AG09309 (cell line): ENCODE measurements at regions not wholly inside any gene's neighbourhood (a gene's known extent, or its start where the extent isn't known, plus 50 kb on each side); places are given as distances from the start of the nearest gene placed in this dataset.

Source experiments
- DNase-seq: peaks from one replicate; pipeline ENCODE4 v3.0.0-alpha.2; 2010; ENCODE audit warnings: low read depth
- H3K4me3 ChIP-seq: 2 replicates; pipeline ENCODE4 v1.5.1; 2011; ENCODE audit warnings: mild to moderate bottlenecking, low read depth, low read length, moderate library complexity; ENCODE audit not compliant: control insufficient read depth
- TF ChIP-seq, protein P1 (sequence below): IDR thresholded peaks from 2 replicates; pipeline ENCODE4 v1.5.1; 2011; ENCODE audit warnings: mild to moderate bottlenecking, low read depth, low read length, inconsistent platforms; ENCODE audit not compliant: insufficient read depth, control insufficient read depth; ENCODE audit errors: missing control alignments

DNA sequence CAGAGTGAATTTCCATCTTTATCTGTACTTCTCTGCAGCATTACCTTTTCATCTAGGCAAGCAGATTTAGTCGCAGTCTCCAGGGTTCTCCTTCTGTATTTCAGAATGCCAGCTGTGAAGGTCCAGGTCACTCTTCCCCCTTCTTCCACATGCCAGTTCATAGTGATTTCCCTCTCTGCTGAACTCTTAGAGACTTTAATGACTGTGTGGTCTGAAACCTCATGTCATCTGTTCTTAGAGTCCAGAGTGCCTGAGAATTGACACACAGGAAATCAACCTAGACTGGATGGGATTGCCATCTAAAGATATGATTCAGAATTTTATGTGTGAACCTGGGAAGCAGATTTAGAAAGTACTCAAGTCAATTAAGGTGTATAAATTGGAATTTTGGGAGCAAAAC lies 248.1 kb downstream of the TPBG start:
- TF ChIP-seq, protein P1, sequence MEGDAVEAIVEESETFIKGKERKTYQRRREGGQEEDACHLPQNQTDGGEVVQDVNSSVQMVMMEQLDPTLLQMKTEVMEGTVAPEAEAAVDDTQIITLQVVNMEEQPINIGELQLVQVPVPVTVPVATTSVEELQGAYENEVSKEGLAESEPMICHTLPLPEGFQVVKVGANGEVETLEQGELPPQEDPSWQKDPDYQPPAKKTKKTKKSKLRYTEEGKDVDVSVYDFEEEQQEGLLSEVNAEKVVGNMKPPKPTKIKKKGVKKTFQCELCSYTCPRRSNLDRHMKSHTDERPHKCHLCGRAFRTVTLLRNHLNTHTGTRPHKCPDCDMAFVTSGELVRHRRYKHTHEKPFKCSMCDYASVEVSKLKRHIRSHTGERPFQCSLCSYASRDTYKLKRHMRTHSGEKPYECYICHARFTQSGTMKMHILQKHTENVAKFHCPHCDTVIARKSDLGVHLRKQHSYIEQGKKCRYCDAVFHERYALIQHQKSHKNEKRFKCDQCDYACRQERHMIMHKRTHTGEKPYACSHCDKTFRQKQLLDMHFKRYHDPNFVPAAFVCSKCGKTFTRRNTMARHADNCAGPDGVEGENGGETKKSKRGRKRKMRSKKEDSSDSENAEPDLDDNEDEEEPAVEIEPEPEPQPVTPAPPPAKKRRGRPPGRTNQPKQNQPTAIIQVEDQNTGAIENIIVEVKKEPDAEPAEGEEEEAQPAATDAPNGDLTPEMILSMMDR, result no peak
- no peak overlapping the region for H3K4me3 ChIP-seq
- no peak for DNase-seq

DNA sequence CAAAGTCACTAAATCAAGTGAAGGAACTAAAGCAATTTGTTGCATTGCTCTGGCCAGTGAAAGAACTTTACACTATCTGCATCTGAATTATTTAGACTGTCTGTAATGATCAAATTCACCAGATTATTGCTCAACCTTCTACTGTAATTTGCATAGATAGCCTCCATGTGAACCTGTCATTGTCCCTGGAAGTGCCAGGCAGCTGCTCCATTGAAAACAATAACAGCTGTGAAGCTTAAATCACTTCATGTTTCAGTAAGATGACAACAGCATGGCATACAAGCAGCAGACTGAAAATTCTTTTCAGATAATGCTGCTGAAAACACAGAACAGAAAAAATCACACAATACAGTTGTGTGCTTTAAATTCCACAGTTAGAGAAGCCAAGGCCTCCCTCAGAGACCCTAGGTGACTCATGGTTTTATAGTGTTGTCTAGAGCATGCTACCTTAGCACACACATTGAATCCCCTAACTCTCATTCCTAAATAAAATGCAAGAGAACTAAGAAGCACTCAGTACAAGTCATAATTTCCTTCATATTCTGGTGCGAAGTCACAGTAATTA lies 248.9 kb downstream of the TPBG start:
- DNase-seq, result peak; percentile 27
- TF ChIP-seq, protein P1, result no peak
- no peak overlapping the region for H3K4me3 ChIP-seq

DNA sequence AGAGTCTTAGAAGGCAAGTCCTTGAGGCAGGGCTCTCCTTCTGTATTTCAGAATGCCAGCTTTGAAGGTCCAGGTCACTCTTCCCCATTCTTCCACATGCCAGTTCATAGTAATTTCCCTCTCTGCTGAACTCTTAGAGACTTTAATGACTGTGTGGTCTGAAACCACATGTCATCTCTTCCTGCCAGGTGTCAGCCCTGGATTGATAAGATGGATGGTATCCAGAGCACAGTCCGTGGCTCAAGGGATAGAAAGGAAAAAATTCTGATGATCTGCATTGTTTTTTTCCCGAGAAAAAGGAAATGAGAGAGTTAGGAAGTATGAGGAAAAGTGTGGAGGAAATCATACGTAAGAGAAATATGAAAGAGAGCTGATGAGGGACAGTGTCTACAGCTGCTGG lies 250.9 kb downstream of the TPBG start:
- TF ChIP-seq, protein P1, result no peak
- no peak for DNase-seq
- no peak overlapping the region for H3K4me3 ChIP-seq

DNA sequence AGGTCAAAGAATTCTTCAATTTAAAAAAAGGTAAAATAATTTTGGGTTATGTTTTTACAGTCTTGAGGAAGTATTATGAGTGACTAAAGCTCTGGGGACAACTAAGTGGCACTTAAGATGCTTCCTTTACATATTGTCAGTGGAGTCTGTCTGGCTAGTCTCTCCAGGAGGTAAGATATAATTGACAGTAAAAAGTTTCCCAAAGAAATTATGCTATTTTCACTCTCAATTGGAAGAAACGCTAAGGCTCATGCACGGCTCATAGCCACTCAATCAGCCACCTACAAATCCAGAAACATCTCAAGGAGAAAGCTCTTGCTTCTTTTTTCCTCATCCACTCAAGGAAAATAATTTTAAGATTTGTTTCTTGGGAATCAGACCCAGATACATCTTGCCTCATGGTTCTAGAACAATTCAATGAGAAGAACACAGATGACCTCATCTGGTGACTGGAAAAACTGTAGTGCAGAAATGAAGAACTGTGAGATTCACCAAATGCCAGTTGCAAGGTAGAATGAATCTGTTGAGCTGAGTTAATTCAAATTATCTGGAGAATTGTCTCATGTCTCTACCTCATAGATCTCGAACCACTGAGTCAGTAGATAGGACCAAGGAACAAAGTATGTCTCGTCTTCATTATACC lies 252.9 kb downstream of the TPBG start:
- H3K4me3 ChIP-seq, result no peak overlapping the region
- TF ChIP-seq, protein P1, result peak; percentile 36
- DNase-seq, result no peak

DNA sequence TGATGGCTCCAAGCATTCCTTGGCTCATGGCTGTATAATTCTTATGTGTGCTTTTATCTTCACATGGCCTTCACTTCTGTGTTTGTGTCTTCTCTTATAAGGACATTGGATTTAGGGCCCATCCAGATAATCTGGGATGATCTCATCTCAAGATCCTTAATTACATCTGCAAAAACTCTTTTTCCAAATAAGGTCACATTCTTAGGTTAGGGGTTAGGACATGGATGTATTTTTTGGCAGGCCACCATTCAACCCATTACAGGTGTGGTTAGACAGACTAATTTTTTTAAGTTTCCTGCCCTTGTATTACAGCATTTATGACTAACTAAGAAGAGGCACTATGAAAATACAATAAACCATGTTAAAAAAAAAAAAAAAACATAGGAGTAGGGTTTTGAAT lies 254.0 kb downstream of the TPBG start:
- no peak for DNase-seq
- TF ChIP-seq, protein P1, result no peak
- H3K4me3 ChIP-seq, result no peak overlapping the region

DNA sequence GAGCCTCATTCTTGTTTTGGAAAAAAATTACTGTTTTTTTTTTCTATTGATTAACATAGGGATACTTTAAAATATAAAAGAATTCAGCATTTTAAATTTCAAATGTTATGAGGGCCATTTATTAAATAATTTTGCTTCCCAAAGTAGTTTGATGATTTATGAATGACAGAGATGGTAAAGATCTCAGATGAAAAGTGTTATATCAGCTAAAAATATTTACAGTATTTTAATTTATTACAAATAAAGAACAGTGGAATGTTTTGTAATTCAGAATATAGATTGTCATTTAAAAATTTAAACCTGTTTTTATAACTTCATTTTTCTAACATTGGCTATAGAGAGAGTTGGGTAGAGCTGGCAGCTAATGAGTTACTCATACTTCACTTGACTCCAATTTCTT lies 256.0 kb downstream of the TPBG start:
- H3K4me3 ChIP-seq, result no peak overlapping the region
- TF ChIP-seq, protein P1, result no peak
- DNase-seq, result no peak
